ENCODE measurements at regions not wholly inside any gene's neighbourhood (a gene's known extent, or its start where the extent isn't known, plus 50 kb on each side); places are given as distances from the start of the nearest gene placed in this dataset.
"Not testable (repeated sequence)": the region's sequence is repeated elsewhere in the genome, so short reads cannot be mapped to it uniquely, and the experiment has no call there.

- no peak for DNase-seq
These were observed 78.7 kb upstream of the LAPTM4A start for GRCh38 chr2:20130160-20130560.

GRCh38 chr2:20129331-20130159 is 78.1 kb upstream of the LAPTM4A start:
- DNase-seq = no peak

- no peak for DNase-seq
These were observed 77.3 kb upstream of the LAPTM4A start for GRCh38 chr2:20128506-20129330.

- no peak for DNase-seq
These were observed 75.0 kb upstream of the LAPTM4A start for GRCh38 chr2:20126469-20126868.

GRCh38 chr2:20126040-20126439 is 74.6 kb upstream of the LAPTM4A start:
- DNase-seq = no peak

- DNase-seq = no peak
These were observed 74.2 kb upstream of the LAPTM4A start for GRCh38 chr2:20125616-20126015.

GRCh38 chr2:20125164-20125563 is 73.7 kb upstream of the LAPTM4A start:
- DNase-seq = no peak

- DNase-seq = no peak
These were observed 72.6 kb upstream of the LAPTM4A start for GRCh38 chr2:20123871-20124594.

- DNase-seq = no peak
These were observed 71.4 kb upstream of the LAPTM4A start for GRCh38 chr2:20122864-20123263.

GRCh38 chr2:20120569-20121416 is 69.4 kb upstream of the LAPTM4A start:
- no peak for DNase-seq

GRCh38 chr2:20118051-20118450 is 66.6 kb upstream of the LAPTM4A start:
- DNase-seq = no peak

- DNase-seq = no peak
These were observed 64.5 kb upstream of the LAPTM4A start for GRCh38 chr2:20115902-20116301.

- no peak for DNase-seq
These were observed 63.9 kb upstream of the LAPTM4A start for GRCh38 chr2:20115374-20115773.

- no peak for DNase-seq
These were observed 62.8 kb upstream of the LAPTM4A start for GRCh38 chr2:20113986-20114938.

GRCh38 chr2:20113004-20113796 is 61.8 kb upstream of the LAPTM4A start:
- no peak for DNase-seq

- not testable (repeated sequence) for DNase-seq
These were observed 60.9 kb upstream of the LAPTM4A start for GRCh38 chr2:20112361-20112760.

- DNase-seq = no peak
These were observed 60.1 kb upstream of the LAPTM4A start for GRCh38 chr2:20111311-20112131.

GRCh38 chr2:20110876-20111275 is 59.4 kb upstream of the LAPTM4A start:
- DNase-seq = no peak

- no peak for DNase-seq
These were observed 59.0 kb upstream of the LAPTM4A start for GRCh38 chr2:20110383-20110782.

Measured in CD4-positive, alpha-beta T cell treated with Interleukin-17A for 4 hours (primary cell).